ENCODE measurements at regions not wholly inside any gene's neighbourhood (a gene's known extent, or its start where the extent isn't known, plus 50 kb on each side); places are given as distances from the start of the nearest gene placed in this dataset.

DNA sequence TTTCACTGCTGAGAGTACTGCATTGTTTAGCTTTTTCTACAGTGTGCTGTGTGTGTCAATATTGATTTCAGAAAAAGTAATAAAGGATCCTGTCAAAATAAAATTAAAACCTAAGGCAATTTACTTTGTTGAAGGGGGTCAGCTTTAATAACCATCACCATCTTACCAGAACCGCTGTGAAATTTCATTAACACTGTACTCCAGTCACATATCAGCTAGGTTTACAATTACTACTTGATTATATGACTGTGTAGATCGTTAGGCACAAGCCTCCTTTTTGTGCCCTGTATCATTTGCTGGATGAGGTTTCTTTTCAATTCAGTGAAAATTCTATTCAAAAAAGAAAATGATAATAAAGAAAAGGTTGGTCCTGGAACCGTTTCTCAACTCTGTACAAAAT, 917.2 kb downstream of the CENPC start:
- TF ChIP-seq EZH2 (IDR thresholded peaks at IDR 0.05; ENCODE audit: borderline replicate concordance, low read depth, low read length, poor library complexity, severe bottlenecking) = no peak
- TF ChIP-seq, protein P1, sequence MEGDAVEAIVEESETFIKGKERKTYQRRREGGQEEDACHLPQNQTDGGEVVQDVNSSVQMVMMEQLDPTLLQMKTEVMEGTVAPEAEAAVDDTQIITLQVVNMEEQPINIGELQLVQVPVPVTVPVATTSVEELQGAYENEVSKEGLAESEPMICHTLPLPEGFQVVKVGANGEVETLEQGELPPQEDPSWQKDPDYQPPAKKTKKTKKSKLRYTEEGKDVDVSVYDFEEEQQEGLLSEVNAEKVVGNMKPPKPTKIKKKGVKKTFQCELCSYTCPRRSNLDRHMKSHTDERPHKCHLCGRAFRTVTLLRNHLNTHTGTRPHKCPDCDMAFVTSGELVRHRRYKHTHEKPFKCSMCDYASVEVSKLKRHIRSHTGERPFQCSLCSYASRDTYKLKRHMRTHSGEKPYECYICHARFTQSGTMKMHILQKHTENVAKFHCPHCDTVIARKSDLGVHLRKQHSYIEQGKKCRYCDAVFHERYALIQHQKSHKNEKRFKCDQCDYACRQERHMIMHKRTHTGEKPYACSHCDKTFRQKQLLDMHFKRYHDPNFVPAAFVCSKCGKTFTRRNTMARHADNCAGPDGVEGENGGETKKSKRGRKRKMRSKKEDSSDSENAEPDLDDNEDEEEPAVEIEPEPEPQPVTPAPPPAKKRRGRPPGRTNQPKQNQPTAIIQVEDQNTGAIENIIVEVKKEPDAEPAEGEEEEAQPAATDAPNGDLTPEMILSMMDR (conservative IDR thresholded peaks at IDR 0.05; ENCODE audit: low read depth, low read length) = no peak
